NT2/D1 (cell line): ENCODE measurements at regions not wholly inside any gene's neighbourhood (a gene's known extent, or its start where the extent isn't known, plus 50 kb on each side); places are given as distances from the start of the nearest gene placed in this dataset.

Experiments used
- SUZ12 ChIP-seq: IDR thresholded peaks from 2 replicates; pipeline ENCODE4 v1.6.1; 2011; ENCODE audit not compliant: insufficient read length, insufficient read depth; ENCODE audit errors: extremely low read depth
- YY1 ChIP-seq: IDR thresholded peaks from 2 replicates; pipeline ENCODE4 v1.6.1; 2011; ENCODE audit not compliant: insufficient read length, insufficient read depth
- ZNF274 ChIP-seq: IDR thresholded peaks from 2 replicates; pipeline ENCODE4 v1.6.1; 2011; ENCODE audit warnings: mild to moderate bottlenecking, low read depth, low read length

GRCh38 chr3:30161375-30161774 is 445.0 kb upstream of the TGFBR2 start:
- no peak for TF ChIP-seq ZNF274
- no peak for TF ChIP-seq YY1
- no peak for TF ChIP-seq SUZ12
